GM13976 (cell line): ENCODE measurements at regions not wholly inside any gene's neighbourhood (a gene's known extent, or its start where the extent isn't known, plus 50 kb on each side); places are given as distances from the start of the nearest gene placed in this dataset.

Experiments used
- DNase-seq: peaks from one replicate; pipeline ENCODE4 v3.0.0; 2012; ENCODE audit warnings: low spot score
- CTCF ChIP-seq: IDR thresholded peaks from 2 replicates; pipeline ENCODE4 v1.5.1; 2012; ENCODE audit warnings: borderline replicate concordance, mild to moderate bottlenecking; ENCODE audit not compliant: insufficient read depth; ENCODE audit errors: extremely low read depth, missing control alignments, control extremely low read depth
- in situ Hi-C: fragments of 300-500 bp; cut with MboI; formaldehyde crosslinking; loops from one replicate; pipeline ENCODE4 v1.12.0; 2022; ENCODE audit warnings: low sequenced_read_pairs, mixed read lengths, inconsistent platforms; ENCODE audit not compliant: unreplicated experiment

- in situ Hi-C loops = no loop called here
- no peak for DNase-seq
- TF ChIP-seq CTCF = no peak
These were observed 62.3 kb upstream of the CDH5 start for GRCh38 chr16:66304151-66304550.

- DNase-seq = no peak
- TF ChIP-seq CTCF = no peak
- in situ Hi-C loops = no loop called here
These were observed 66.0 kb upstream of the CDH5 start for GRCh38 chr16:66300501-66300900.

- in situ Hi-C loops = no loop called here
- TF ChIP-seq CTCF = no peak
These were observed 66.5 kb upstream of the CDH5 start for GRCh38 chr16:66300037-66300436.

GRCh38 chr16:66299349-66299748, 67.1 kb upstream of the CDH5 start:
- TF ChIP-seq CTCF = no peak
- in situ Hi-C loops = no loop called here
- no peak for DNase-seq

More at GRCh38 chr16:66300037-66300436, 66.5 kb upstream of the CDH5 start:
- no peak for DNase-seq

GRCh38 chr16:66298571-66299120, 67.8 kb upstream of the CDH5 start:
- no peak for TF ChIP-seq CTCF
- DNase-seq = no peak
- in situ Hi-C loops = no loop called here

GRCh38 chr16:66298006-66298405, 68.5 kb upstream of the CDH5 start:
- TF ChIP-seq CTCF = no peak
- no peak for DNase-seq
- in situ Hi-C loops = no loop called here

GRCh38 chr16:66296591-66296990, 69.9 kb upstream of the CDH5 start:
- DNase-seq = no peak
- in situ Hi-C loops = no loop called here
- TF ChIP-seq CTCF = no peak
